Activated CD4-positive, alpha-beta T cell treated with anti-CD3 and anti-CD28 coated beads, Interleukin-2, Interleukin-6, amounts not matched to agents 100 ng/mL and 50 ng/mL, durations not matched to agents 16 hours and 8 hours (primary cell): ENCODE measurements at regions not wholly inside any gene's neighbourhood (a gene's known extent, or its start where the extent isn't known, plus 50 kb on each side); places are given as distances from the start of the nearest gene placed in this dataset.

Source experiments
- DNase-seq: peaks from one replicate; pipeline ENCODE4 v3.0.0-alpha.2; 2020

DNA sequence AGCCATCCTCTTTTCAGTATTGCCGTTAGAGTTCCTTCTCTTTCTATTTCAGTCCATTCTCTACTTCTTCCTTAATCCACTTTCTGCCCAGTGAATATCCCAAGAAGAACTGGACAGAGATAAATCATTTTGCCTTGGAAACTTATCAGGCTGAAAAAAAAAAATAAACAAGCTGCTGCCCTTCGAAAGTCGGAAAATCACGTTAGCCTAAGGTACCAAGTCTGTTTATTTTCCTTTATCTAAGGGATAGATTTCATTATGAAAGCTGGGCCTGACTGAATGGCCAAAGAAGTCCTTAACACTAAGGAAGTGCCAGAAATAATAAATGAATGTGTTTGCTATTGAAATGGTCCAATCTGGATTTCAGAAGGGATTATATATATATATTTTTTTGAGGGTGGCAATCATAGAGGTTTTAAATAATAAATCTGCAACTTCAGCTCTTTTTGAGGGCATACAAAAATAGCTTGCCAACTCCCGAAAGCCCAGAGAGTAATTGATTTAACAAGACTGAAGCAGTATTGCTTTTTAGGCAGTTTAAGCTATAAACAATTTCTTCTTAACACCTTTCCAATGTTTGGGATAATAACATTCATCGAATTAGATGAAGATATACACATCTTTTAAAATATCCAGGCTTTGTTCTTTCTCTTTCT is 127.0 kb upstream of the STMND1 start:
- no peak for DNase-seq

DNA sequence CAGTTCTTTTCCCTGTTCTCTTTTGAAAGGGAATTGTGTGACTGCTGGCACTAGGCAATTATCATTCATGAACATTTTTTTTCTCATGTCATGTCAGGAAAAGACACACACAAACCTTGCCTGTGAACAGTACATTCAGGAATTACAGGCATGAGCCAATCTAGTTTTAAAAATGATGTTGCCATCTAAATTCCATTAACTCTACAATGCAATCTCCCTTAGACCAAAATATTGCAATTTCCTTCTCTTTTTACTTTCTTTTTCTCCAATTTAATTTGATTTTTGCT is 127.5 kb upstream of the STMND1 start:
- DNase-seq: no peak

DNA sequence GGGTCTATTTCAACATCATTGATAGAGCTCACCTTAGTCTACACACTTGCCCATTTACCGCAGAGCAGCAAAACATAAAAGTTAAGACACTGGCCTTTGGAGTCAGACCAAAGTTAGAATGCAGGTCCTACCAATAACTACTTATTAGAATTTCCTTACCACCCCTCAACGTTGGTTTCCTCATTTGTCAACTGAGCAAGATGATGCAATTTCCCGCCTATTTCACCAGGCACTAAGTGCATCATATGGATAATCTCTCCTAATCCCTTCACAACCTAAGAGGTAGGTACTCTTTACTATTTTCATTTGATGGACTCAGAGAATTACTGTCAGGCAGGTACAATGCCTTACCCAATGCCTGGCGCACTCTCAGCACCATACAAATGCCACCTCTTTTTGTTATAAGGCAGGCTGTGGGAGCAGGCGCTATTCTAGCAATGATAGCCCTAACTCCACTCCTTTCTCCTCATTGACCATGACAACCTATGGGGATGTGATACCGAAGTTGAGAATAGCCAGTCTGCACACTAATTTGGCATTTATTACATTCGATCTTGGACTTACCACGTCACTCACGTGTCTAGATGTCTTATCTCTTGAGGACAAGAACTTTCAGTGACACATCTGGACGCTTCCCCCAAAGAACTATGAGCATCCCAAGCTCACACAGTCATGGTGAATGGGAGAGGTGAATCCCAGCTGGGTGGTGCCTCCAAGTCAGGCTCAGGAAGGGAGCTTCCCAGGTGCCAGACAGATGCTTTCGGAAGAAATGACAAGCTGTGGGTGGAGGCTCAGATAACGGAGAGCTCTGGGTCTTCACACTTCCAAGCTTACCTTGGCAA is 128.1 kb upstream of the STMND1 start:
- DNase-seq: no peak

DNA sequence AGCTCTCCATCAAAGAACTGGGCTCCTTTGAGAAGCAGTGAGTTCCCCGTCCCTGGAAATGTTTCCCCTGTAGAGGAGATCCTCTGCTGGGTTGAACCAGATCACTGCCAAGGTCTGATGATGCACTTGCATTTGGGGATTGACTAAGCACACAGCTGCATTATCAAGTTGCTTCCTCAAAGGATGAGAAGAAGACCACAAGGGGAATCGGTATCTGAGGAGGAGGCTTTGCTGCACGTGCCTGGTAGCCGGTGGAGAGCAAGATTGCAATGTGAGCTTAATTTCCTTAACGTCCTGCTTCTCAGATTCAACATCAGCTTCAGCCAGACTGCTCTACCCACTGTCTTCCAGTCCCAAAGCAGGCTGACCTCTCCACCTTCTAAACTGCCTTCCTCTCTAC is 128.8 kb upstream of the STMND1 start:
- DNase-seq: no peak

DNA sequence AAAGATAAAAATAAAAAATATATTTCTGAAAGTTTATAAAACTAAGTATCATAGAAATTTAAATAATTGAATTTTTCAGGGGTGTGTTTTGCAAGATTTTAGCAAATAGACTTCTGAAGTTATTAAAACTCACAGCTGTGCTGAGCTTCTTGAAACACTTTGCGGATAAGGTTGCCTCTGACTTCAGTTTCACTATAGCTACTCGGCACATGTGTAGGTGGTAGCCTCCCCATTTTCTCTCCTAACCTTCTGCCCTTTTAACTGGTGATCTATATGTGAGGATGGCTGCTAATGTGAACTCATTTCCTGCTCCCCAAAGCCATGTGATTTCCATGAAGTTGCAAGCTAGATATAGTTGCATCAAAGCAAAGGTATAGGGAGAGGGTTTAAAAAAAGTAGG is 129.3 kb upstream of the STMND1 start:
- DNase-seq: peak; percentile 6

DNA sequence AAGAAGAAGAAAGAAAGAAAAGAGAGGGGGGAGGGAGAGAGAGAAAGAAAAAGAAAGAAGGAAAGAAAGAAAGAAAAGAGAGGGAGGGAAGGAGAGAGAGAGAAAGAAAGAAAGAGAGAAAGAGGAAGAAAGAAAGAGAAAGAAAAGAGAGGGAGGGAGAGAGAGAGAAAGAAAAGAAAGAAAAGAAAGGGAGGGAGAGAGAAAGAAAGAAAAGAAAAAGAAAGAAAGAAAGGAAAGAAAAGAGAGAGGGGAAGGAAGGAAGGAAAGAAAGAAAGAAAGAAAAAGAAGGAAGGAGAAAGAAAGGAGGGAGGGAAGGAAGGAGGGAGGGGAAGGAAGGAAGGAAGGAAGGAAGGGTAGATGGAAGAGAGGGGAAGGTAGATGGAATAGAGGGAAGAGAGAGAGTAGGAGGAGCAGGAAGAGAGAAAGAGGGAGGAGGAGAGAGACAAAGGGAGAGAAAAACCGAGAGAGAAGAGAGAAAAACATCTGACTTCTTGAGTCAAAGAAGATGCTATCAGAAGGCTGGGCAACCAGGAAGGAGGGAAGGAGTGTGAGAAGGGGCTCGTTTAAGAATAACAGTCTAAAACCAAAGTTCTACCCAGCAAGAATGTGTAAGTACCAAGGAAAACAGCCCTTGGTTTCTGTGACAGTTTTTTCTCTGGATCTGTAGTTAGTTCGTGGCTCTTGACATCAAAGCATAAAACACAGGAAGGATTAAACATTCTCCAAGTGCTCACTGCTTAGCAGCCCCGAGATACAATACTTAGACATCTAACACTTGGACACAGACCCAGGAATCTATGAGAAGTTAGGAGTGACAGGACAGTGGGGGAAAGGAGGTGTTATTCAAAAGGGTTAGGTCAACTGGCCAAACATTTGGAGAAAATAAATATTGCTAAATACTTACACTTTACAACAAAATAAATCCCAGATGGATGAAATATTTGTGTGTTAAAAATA is 131.9 kb upstream of the STMND1 start:
- no peak for DNase-seq

DNA sequence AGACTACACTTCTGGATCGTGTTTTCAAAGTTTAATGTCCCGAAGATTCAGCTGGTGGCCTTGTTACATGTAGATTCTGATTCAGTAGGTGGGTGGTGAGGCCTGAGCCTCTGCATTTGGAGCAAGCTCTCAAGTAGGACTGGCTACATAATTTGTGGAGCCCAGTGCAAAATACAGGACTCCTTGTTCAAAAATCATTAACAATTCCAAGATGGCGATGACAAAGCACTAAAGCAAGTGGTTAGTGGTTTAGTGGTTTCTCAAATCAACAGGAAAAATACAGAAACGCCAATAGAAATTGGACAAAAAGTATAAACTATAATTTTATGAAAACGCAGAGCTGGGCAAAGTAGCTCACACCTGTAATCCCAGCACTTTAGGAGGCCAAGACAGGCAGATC is 133.7 kb upstream of the STMND1 start:
- DNase-seq: no peak

DNA sequence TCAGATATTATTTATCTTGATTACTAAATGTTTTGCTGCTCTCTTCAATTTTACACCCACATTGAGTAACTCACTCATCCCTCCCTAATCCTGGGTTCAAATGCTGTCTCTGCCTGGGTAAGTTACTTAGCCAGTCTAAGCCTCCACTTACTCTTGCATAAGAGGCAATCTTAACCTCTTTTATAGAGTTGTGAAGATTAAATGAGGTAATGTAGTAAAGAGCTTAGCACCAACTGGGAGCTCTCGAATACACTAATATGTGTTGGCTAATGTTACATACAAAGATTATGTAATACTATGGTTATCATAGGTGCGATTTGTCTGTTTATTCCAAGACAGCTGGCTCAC is 134.4 kb upstream of the STMND1 start:
- no peak for DNase-seq

DNA sequence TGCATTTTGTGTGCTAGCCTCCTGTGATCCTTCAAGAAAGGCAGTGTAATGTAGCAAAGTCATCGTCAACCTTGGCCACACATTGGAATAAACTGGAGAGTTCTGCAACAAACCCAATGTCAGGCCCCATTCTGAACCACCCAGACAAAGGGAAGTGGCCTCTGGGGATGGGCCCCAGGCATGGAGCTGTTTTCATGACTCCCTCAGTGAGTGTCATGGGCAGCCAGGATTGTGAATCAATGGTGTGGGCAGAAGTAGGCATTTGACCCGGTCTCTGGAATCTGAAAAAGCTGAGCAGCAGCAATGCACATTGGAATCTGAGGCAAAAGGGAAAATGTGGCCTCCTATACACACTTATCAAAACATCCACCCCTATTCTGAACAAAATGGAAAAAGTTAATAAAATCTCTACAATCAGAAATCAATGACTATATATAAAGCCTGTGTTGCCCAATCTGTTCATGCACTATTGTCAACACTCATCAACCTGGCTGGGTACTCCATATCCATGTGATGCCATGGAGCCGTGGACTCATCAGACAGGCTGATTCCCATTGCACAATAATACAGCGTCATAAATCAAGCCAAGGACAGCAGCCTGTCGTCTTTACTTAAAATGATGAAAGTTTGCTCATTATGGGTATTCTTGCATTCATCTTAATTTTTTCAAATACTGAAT is 134.9 kb upstream of the STMND1 start:
- DNase-seq: no peak

DNA sequence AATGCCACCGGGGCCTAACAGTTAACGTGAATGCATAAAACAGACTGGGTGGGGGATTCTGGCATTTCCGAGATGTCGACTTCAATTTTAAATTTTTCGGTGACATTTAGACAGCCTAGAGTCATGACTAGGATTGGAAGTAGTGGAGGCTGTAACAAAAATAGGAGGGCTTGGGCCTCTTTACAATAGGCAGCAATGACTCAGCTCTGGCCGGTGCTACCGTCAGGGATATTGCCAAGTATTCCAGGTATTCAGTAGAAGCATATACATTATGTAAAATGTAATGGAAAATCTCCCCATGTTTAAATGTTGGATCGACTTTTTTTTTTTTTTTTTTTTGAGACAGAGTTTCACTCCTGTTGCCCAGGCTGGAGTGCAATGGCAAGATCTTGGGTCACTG is 136.2 kb upstream of the STMND1 start:
- no peak for DNase-seq

DNA sequence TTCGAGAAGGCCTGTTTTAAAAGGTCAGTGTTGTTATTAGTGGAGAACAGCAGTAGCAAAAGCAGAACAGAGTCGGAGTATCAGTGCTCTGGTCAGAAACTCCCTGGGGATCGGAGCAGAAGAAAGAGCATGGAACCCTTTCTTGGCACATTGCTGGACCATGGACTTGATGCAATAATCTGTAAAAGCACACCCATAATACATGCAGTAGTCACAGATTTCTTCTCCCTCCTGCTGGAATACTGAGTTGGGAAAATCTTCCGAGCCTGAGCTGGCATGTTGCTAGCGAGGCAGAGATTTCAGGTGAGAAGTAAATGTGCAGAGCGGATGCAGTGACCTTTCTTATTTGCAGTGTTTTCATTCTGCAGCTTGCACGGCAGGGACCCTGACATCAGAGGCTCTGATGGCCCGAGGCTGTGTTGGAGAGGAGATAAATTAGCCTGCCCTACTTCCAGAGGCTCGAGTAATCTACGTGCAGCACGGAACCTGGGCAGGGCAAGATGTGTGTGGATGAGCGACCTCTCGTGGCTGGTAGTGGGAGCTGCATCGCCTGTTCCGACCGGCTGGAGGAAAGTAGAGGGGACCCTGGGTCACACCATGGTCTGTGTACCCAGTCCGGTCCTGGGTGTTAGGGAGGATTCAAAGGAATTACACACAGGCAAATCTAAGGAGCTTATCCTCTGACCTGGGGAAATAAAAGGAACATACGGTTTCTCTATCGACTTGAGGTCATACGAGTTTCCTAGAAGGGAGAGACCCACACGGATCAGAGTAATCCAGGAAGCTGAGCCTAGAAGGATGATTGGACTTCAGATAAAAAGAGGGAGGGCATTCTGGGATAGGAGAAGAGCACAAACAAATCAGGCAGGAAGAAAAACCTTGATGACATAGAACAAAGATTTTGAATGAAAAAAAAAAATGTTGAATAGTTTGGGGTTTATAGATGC is 137.0 kb upstream of the STMND1 start:
- DNase-seq: peak; percentile 78

DNA sequence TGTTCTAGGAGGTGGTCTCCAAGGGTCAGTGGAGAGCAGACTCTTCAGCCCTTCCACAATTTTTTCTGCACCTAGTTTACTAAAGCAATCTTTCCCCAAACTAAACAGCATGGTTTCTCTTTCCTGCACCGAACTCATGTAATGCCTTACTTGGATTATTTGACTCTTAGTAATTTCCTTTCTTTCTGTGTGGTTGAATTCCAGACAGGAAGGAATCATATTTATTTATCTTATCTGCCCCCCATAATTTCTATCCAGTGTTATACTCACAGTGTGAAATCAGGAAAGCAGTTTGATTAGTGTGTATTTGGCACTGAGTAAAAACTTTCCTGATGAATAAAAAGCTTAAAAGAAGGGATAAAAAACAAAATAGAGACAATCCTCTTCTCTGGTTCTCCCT is 140.3 kb upstream of the STMND1 start:
- no peak for DNase-seq

DNA sequence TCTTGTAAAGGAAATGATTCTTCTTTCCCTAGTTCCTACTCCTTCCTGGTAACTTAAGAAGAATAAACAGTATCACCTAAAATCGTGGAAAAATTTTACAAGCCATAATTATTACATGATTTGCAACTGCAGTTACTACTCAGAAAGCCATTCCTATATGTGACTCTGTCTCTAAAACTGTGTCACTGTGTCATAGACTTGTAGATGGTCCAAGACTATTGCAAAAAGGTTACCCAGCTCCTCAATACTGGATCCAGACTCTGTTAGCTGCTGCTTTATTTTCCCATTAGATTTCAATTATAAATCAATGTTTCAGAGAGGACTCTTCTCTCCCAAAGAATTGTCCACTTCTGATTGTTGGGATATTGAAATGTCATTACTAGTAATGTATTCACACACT is 142.1 kb upstream of the STMND1 start:
- DNase-seq: no peak

DNA sequence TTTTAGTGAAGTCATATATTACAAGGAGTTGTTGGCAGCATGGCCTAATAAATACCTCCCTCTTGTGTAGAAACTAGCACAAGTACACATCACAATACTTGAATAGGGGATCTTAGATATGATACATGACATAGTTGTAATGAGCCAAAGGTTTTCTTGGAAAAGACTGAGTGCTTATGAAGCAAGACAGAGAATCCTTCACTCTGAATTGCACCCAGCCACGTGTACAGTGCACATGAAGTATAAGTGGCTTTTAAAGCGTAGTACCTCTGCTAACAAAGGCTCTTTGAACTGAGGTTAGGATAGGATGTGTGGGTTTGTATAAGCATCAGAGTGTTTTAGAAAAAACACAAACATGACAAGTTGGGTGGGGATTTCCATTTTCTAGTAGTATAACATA is 145.5 kb upstream of the STMND1 start:
- DNase-seq: no peak

DNA sequence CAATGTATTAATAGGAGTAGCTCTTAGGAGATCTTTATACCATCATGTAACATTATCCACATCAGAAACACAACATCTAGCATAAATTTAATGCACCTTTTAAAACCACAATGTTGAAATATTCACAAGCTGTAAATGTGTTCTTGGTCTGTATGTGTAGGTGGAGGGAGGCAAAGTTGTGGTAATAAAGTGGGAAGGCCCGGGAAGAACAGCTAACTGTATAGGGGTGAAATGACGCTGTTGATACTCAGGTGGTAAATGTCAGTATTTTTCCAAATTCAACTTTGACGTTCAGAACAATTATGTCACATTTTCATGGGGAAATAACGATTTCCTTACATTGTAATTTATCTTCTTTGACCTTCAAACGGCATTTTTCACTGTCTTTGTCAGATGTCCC is 146.0 kb upstream of the STMND1 start:
- no peak for DNase-seq

DNA sequence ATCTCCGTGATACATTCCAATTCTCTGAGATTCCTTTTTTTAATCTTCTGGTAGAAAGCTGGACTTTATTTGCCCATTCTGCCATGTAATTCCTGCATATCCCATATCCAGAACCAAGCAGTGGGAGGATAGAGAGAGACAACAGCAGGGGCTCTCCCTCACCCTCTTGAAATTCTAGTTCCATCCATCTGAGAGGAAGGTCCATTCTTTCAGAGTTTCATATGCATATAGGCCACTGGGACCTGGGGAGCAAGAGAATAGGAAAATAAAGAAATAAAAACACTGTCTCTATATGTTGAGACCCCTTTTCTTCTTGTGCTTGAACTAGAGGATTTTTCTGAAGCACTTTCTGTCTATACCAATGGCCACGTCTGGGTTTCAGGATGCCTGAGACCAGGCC is 147.9 kb upstream of the STMND1 start:
- no peak for DNase-seq

DNA sequence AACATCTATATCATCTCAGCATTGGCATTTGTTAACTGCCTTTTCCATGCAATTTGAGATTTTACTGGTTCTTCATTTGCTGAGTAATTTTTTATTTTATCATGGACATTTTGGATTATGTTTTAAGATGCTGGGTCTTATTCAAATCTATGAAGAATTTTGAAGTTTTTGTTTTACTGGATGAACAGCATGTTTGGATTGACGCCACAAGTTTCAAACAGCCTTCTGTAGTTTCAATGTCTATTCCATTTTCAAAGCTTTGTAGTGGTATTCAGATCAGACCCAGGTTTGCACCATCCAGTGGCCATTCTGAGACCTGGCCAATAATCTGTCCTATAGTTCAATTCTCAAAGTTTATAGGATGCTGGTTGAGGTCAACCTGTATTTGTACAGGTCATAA is 148.4 kb upstream of the STMND1 start:
- DNase-seq: no peak

DNA sequence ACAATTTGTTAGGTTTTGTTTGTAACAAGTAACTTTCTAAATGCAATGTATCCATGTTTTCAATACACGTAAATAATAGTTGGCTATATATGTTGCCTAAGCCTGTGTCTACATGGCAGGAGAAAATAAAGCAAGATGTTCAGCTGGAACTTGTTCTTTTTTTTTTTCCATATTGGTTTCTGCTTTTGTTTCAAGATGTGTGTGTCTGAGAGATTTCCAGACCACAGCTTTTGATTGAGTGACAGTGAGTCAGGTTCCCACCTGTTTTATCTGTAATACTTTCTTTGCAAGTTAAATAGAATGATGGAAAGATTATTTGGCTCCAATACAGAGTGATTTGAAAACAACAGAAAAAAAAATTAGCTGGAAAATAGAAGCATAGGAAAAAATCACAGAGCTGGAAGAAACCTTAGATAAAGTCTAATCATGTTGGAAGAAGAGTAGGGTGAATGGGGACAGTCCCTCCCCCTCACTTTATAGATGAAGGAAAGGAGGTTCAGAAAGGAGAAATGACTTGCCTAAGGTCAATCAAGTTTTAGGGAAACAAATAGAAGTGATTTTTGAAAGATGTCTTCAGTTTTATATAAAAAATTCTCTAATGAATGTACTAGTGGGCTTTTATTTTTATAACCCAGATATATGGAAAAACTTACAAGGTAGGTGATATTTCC is 150.9 kb upstream of the STMND1 start:
- DNase-seq: peak; percentile 41

DNA sequence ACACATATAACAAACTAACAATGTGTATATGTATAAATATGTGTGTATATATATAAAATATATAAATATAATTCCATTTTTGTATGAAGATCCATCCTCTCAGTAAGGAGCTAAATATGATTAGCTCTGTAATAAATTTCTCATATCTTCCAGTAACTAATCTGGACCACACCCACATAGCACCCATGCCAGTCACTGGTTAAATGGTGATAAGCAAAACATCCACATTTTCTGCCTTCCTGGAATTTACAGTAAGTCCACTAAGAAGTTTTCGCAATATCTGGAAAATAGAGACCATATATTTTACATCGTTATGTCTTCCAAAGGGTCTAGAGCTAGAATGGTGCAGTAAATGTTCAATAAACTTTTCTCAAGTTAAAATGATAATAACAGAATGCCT is 151.5 kb upstream of the STMND1 start:
- DNase-seq: no peak

DNA sequence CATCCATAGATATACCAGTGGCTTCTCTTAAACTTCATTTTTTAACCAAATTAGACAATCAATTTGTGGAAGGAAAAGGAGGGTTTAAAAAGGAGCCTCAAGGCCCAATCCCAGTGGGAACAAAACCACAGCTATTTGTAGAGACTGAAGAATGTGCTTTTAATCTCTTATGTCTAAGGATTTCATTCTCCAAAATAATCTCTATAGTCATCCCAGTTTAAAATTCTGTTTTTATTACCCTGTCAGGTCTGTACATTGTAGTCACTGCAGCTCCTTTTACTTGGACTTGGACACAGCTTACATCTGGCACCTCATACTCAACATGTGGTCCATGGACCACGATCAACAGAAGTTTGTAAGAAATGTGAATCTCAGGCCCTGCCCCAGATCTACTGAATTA is 152.1 kb upstream of the STMND1 start:
- DNase-seq: no peak

DNA sequence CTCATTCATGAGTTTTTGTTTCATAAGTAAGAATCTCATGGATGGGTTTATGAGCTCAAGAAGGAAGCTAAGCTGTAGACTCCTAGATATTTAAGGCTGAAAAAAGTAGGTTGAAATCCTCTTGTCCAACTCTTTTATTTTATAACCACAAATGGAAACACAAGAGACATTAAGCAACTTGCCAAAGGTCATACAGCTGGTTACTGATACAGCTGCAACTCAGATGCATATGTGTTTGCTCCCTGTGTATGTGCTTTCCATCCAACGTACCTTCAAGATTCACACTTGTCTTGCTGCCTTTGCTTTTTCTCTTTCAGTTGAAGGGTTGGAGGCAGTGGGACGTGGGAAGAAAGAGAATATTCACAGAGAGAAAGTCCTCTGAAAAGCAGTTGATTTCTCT is 153.5 kb upstream of the STMND1 start:
- DNase-seq: no peak
